HG02981 (cell line): ENCODE measurements at regions not wholly inside any gene's neighbourhood (a gene's known extent, or its start where the extent isn't known, plus 50 kb on each side); places are given as distances from the start of the nearest gene placed in this dataset.
"Not testable (repeated sequence)": the region's sequence is repeated elsewhere in the genome, so short reads cannot be mapped to it uniquely, and the experiment has no call there.

Experiments
- ATAC-seq: cut with Tn5 transposase; IDR thresholded peaks from one replicate; pipeline ENCODE4 v1.9.1; 2021; ENCODE audit warnings: mild to moderate bottlenecking, moderate library complexity; ENCODE audit not compliant: unreplicated experiment

DNA sequence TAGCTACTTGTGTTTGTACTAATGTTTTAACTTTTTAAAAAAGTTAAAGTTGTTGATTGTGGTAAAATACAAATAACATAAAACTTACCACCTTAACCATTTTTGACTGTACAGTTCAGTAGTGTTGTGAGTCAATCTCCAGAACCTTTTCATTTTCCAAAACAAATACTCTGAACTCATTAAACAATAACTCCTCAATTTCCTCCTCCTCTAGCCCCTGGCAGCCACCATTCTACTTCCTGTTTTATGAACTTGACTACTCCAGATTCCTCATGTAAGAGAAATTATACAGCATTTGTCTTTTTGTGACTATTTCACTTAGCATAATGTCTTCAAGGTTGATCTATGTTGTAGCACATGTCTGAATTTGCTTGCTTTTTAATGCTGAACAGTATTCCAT is 299.1 kb upstream of the AMIGO2 start:
- no peak for ATAC-seq

DNA sequence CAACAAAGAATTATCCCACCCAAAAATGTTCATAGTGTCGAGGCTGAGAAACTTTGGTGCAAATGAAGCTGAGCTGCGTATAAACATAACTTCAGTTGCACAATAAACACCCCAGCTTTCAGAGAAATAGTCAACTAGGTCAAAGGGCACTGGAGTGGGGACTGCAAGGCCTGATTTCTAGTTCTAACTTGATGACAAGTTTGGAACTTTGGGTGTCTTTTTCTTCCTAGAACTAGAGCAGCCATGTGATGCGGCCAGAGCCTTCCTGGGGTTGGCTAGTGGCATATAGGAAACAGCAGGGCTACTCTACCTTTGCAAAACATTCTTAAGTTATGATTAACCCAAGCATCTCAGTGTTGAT is 298.4 kb upstream of the AMIGO2 start:
- no peak for ATAC-seq

- no peak for ATAC-seq
These were observed 297.9 kb upstream of the AMIGO2 start for GRCh38 chr12:47377414-47378221.

DNA sequence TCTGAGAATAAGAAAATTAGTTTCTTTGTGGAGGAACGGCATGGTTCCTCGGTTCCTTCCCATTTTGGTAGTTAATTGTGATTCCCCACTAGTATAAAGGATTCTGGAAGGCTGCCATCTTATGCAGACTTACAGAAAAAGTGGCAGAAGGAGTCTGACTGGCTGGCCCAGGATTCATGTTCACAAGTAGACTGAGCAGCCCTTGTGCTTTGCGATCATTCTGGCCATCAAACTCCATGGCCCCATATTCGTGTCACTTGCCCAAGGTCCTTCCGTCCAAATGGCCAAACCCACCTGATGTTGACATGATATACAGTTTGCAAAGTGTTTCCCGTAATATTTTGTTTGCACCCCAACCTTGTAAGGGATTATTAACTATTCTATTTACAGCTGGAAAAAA is 297.2 kb upstream of the AMIGO2 start:
- ATAC-seq: no peak

DNA sequence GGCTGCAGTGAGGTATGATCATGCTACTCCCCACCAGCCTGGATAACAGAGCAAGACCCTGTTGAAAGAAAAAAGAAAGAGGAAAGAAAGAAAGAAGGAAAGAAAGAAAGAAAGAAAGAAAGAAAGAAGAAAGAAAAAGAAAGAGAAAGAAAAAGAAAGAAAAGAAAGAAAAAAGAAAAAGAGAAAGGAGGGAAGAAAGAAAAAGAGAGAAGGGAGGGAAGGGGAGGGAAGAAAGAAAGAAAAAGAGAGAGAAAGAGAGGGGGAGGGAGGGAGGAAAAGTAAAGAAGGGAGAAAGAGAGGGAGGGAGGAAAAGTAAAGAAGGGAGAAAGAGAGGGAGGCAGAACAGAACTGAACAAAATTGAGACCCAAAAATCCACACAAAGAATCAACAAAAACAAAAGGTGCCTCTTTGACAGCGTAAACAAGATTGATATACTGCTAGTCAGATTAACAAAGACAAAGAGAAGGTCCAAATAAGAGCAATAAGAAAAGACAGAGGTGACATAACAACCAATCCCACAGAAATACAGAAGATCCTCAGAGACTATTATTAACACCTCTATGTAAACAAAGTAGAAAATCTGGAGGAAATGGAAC is 293.9 kb upstream of the AMIGO2 start:
- no peak for ATAC-seq

DNA sequence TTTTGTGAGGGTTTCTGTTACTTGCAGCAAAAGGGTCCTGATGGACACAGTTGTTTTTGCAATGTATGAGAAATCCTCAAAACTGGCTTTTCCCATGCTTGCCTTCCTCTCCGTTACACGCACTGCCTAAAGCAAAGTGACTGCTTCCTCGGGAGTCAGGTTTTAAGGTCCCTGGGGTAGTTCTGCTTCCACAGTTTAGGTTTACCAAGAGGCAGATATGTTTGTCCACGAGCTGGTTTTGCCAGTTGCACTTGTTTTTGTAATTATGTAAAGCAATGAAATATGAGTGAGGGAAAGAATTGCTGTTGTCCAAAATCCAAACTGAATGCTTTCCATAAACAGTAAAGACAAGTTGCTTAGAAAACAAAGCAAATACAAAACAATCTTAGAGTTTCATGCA is 290.7 kb upstream of the AMIGO2 start:
- no peak for ATAC-seq

DNA sequence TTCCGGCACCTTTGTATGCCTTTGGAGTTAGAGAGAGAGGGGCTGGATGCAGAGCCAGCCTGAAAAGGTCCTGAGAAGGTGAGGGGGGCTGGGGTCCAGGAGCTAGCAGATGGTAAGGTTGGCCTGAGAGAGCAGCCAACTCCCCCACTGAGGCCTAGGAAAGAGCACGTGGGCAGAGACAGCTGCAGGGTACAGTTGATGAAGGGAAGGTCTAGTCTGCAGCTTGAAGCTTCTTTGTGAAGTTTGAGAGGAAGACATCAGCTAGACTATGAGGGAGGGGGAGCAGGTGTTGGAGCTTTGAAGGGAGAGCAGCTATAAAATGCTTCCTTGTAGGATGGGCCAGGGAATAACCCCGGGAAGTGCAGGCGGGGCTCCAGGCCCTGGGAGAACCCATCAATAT is 289.3 kb upstream of the AMIGO2 start:
- no peak for ATAC-seq

DNA sequence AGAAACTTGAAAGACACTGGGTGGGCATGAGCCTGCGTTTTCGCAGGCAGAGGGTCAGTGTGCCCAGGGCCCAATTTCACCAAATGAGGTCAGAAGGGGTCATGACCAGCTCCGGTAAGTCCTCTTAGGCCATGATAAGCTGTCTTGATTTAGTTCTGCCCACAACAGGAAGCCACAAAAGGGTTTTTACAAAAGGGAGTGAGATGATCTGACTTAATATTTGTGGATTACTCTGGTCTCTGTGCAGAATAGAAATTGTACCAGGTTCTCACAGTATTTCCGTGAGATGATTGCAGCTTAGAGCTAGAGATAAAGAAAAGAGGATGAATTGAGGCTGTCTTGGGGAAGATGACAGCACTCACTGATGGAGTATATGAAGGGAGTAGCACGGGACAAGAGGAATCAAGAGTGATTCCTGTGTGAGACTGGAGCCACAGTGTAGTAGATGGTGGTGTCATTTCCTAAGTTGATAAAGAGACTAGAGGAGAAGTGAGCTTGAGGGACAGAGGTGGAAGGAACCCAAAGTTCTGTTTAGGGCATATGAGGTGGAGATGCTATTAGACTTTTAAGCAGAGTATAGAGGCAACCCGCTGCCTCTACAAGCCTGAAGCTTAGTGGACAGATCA is 288.3 kb upstream of the AMIGO2 start:
- no peak for ATAC-seq

GRCh38 chr12:47366579-47366978 is 286.8 kb upstream of the AMIGO2 start:
- no peak for ATAC-seq

- ATAC-seq: no peak
These were observed 286.4 kb upstream of the AMIGO2 start for GRCh38 chr12:47366157-47366556.

DNA sequence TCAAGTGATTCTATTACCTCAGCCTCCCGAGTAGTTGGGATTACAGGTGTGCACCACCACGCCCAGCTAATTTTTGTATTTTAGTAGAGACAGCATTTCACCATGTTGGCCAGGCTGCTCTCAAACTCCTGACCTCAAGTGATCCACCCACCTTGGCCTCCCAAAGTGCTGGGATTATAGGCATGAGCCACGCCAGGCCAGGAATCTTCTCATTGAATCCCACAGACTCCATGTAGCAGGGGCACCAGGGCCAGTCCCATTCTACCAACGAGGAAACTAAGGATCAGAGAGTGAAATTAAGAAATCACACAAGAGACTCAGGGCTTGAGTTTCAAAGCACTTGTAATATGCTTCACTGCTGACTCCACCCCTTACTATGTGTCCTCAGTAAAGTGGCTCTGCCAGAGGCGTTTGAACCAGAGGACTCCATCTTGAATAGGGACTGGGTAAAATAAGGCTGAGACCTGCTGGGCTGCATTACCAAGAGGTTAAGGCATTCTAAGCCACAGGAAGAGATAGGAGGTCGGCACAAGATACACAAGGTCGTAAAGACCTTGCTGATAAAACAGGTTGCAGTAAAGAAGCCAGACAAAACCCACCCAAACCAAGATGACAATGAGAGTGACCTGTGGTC is 285.8 kb upstream of the AMIGO2 start:
- ATAC-seq: not testable (repeated sequence)

GRCh38 chr12:47364261-47364660 is 284.5 kb upstream of the AMIGO2 start:
- ATAC-seq: no peak

DNA sequence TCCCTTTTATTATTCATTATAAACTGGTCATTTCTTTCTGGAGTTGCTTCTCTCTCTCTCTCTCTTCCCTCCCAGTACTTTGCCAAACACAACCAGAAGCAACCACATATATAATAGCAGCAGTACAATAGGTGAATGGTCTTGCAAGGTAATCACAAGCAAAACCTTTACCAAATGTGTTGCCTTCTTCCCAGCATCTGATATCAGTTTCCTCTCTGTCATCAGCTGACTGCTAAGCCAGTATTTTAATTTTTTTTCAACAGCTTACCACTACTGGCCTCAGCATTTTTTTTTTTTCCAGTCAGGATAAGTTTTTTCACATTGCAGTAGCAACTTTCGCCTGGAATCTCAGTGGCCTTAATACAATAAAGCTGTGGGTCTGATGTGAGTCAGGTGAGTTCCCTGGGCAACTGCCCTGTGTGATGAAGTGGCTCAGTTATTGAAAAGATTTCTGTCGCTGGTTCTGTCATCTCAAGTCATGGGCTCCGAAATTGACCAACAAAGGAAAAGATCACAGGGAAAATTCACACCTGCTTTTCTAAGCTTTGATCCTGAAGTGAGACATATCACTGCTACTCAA is 282.5 kb upstream of the AMIGO2 start:
- no peak for ATAC-seq

DNA sequence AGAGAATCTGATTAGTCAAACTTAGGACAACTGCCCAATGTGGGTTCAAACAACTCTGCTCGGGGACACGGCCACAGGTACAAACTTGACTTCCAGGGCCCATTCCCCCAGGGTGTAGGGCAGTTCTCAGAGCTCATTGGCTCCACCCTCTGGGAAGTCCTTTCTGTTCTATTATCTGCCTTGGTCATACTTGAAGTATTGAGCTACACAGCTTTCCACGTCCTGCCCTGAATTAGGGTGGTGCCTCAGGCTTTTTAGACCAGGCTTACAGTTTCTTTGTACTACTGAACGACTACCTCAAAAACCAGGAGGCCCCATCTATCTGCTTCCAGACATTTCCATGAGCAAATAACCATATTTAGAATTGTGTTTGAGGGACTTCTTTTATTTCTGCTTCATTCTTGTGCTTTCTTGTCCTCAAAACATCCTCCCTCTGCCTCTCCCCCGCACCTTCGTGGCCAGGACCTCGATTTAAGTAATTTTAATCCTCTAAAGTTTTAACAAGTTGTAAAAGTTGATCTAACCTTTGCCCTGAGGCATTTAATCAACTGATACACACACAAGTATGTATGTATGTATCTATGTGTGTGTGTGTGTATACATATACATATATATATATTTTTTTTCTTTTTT is 281.7 kb upstream of the AMIGO2 start:
- peak; percentile 77 for ATAC-seq

DNA sequence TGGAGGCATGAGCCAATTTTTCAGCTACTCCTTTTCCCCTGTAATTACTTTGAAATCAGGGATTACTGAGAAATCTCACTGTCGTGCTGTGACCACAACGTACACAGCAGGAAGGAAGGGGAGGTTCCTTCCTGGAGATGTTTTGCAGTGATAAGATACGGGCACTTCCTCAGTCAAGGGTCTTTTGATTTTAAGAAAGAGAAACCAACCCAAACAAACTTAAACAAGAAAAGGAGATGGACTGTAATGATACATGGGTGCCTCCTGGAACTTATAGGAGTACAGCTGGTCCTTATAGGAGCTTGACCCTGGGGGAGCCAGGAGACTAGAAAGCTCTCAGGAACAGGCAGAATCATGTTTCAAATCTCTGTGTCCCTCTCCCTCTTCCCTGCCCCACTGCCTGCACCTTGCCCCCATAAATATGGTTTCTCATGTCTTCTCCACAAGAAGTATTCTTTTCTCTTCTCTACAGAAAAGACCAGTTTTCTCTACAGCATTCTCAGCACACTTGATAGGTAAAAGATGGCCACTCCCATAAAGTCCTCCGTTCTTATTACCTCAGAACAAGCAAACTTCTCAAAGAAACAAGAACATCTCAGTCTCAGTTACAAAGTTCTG is 281.1 kb upstream of the AMIGO2 start:
- ATAC-seq: peak; percentile 17

- no peak for ATAC-seq
These were observed 280.3 kb upstream of the AMIGO2 start for GRCh38 chr12:47360093-47360480.

- no peak for ATAC-seq
These were observed 279.7 kb upstream of the AMIGO2 start for GRCh38 chr12:47359310-47360092.

- not testable (repeated sequence) for ATAC-seq
These were observed 277.2 kb upstream of the AMIGO2 start for GRCh38 chr12:47357006-47357405.

GRCh38 chr12:47356129-47356700 is 276.5 kb upstream of the AMIGO2 start:
- ATAC-seq: peak; percentile 79
